ENCODE measurements at regions not wholly inside any gene's neighbourhood (a gene's known extent, or its start where the extent isn't known, plus 50 kb on each side); places are given as distances from the start of the nearest gene placed in this dataset.

DNA sequence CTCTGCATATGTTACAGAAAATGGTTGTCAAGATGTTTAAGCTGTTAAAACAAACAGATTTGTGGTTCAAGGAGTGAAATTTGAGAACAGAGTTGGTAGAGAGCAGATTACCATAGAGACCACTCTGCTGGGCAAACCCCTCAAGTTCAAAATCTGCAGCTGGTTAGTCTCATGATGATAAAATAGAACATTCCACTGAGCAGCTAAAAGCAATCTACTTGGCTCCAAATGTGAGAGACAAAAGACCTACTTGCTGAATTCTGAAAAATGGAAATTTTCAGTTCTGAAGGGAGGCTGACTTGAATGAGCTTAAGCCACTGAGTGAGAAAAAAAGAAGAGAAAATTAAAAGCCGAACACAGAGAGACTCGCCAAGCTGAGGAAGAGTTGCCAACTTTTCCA lies 519.3 kb downstream of the NOVA1 start:
- Histone ChIP-seq H2AFZ (ENCODE audit: low read depth, low read length) (no peak overlapping the region), H3K9ac (replicated peaks; ENCODE audit: extremely low read depth, insufficient read depth, low read length) (no peak overlapping the region), H3K27ac (ENCODE audit: insufficient read depth, low read depth, low read length) (no peak overlapping the region), H3K36me3 (ENCODE audit: control insufficient read depth in 2 of 2, extremely low read depth in 1 of 2, insufficient read depth in 2 of 2, low read length in 2 of 2) (no peaks in the 10 kb centered on the region), H3K4me1 (ENCODE audit: control insufficient read depth, extremely low read depth, insufficient read depth, low read length) (no peaks in the 10 kb centered on the region), H3K4me2 (ENCODE audit: insufficient read depth, low read length) (no peak overlapping the region), H3K9me1 (replicated peaks; ENCODE audit: control insufficient read depth, extremely low read depth, insufficient read depth, low read length) (no peaks in the 10 kb centered on the region), H4K20me1 (replicated peaks; ENCODE audit: control insufficient read depth, extremely low read depth, insufficient read depth, low read length) (no peaks in the 10 kb centered on the region), H3K27me3 (ENCODE audit: control insufficient read depth in 2 of 2, insufficient read depth in 2 of 2, low read length in 2 of 2) (no peaks in the 10 kb centered on the region), H3K9me3 (replicated peaks; ENCODE audit: control insufficient read depth, insufficient read depth, low read length) (no peaks in the 10 kb centered on the region), H3K4me3 (replicated peaks in 1 of 3; ENCODE audit: insufficient read depth in 1 of 3, low read depth in 1 of 3, low read length in 3 of 3) (no peak overlapping the region), H3K79me2 (ENCODE audit: control insufficient read depth, insufficient read depth, low read length) (no peaks in the 10 kb centered on the region)
- CTCF ChIA-PET: no interaction called here
- FAIRE-seq (no peak), DNase-seq (ENCODE audit: low read depth, low spot score) (no peak)
- no peak for TF ChIP-seq JUN (IDR thresholded peaks at IDR 0.05; ENCODE audit: borderline replicate concordance, insufficient read depth, insufficient read length, low read depth)
- no peak for TF ChIP-seq GATA2 (IDR thresholded peaks at IDR 0.05; ENCODE audit: insufficient read depth, insufficient read length, low read depth, low read length)
- no peak for TF ChIP-seq POLR2A (IDR thresholded peaks at IDR 0.05; ENCODE audit: low read depth, low read length)
- TF ChIP-seq FOS (IDR thresholded peaks at IDR 0.05; ENCODE audit: borderline replicate concordance, insufficient read depth, low read length): no peak
- no peak for TF ChIP-seq EZH2 (IDR thresholded peaks at IDR 0.05; ENCODE audit: borderline replicate concordance, low read depth, low read length, severe bottlenecking)
- TF ChIP-seq, protein P1, sequence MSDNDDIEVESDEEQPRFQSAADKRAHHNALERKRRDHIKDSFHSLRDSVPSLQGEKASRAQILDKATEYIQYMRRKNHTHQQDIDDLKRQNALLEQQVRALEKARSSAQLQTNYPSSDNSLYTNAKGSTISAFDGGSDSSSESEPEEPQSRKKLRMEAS (IDR thresholded peaks at IDR 0.05; ENCODE audit: insufficient read depth, insufficient read length): no peak
- no peak for TF ChIP-seq MYC (IDR thresholded peaks at IDR 0.05; ENCODE audit: low read depth, low read length)
- no peak for TF ChIP-seq POLR2AphosphoS5 (IDR thresholded peaks at IDR 0.05; ENCODE audit: insufficient read depth, low read depth, low read length)
- TF ChIP-seq, protein P2, sequence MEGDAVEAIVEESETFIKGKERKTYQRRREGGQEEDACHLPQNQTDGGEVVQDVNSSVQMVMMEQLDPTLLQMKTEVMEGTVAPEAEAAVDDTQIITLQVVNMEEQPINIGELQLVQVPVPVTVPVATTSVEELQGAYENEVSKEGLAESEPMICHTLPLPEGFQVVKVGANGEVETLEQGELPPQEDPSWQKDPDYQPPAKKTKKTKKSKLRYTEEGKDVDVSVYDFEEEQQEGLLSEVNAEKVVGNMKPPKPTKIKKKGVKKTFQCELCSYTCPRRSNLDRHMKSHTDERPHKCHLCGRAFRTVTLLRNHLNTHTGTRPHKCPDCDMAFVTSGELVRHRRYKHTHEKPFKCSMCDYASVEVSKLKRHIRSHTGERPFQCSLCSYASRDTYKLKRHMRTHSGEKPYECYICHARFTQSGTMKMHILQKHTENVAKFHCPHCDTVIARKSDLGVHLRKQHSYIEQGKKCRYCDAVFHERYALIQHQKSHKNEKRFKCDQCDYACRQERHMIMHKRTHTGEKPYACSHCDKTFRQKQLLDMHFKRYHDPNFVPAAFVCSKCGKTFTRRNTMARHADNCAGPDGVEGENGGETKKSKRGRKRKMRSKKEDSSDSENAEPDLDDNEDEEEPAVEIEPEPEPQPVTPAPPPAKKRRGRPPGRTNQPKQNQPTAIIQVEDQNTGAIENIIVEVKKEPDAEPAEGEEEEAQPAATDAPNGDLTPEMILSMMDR (IDR thresholded peaks at IDR 0.05; ENCODE audit: extremely low read depth in 1 of 2, insufficient read depth in 1 of 2, low read depth in 1 of 2, low read length in 2 of 2): no peak
- intact Hi-C loops (cut with micrococcal nuclease): no loop called here
- dilution Hi-C loops (cut with MboI; ENCODE audit: extremely low pct_ligation_motif_present, low sequenced_read_pairs): no loop called here
- BruUV-seq (replicated peaks): no TSS peak
- POLR2A ChIA-PET: no interaction called here
